Common myeloid progenitor, CD34-positive (primary cell): ENCODE measurements at regions not wholly inside any gene's neighbourhood (a gene's known extent, or its start where the extent isn't known, plus 50 kb on each side); places are given as distances from the start of the nearest gene placed in this dataset.

ENCODE experiments used
- CTCF ChIA-PET: fragments of 350-600 bp; sonication (Branson Sonifier 250); formaldehyde crosslinking; loops from one replicate; lab custom pipeline; 2021; ENCODE audit warnings: antibody characterized with exemption; lab: Charles Lee
- POLR2A ChIA-PET: fragments of 350-600 bp; sonication (Branson Sonifier 250); formaldehyde crosslinking; loops from one replicate; lab custom pipeline; 2021; ENCODE audit warnings: antibody characterized with exemption; lab: Charles Lee
- DNase-seq, 3 donors: peaks; one replicate each; pipeline versions ENCODE4 v3.0.0 to v3.0.0-alpha.2; 2013
- H3K27ac ChIP-seq, 2 experiments: 1 replicate in 1 of 2; 2 replicates in 1 of 2; pipeline ENCODE4 v1.7.0; 2013; ENCODE audit warnings: inconsistent platforms in 2 of 2, low read length in 2 of 2, mild to moderate bottlenecking in 2 of 2, low read depth in 1 of 2, moderate library complexity in 1 of 2; ENCODE audit not compliant: severe bottlenecking in 2 of 2, insufficient read depth in 1 of 2, poor library complexity in 1 of 2
- H3K27me3 ChIP-seq, 5 experiments: replicated peaks in 2 of 5; 1 replicate in 3 of 5; 2 replicates in 2 of 5; pipeline versions ENCODE4 v1.6.1 to v1.7.0; 2013; ENCODE audit warnings: low read length in 4 of 5, mild to moderate bottlenecking in 2 of 5, moderate library complexity in 2 of 5, inconsistent platforms in 1 of 5; ENCODE audit not compliant: insufficient read depth in 5 of 5, control insufficient read depth in 4 of 5
- H3K36me3 ChIP-seq, 4 experiments: 1 replicate in 2 of 4; 2 replicates in 2 of 4; pipeline versions ENCODE4 v1.6.1 to v1.7.0; 2013; ENCODE audit warnings: low read length in 3 of 4, control low read depth in 1 of 4, mild to moderate bottlenecking in 1 of 4; ENCODE audit not compliant: control insufficient read depth in 4 of 4, insufficient read depth in 4 of 4
- H3K4me1 ChIP-seq, 4 experiments: 1 replicate in 3 of 4; 2 replicates in 1 of 4; pipeline versions ENCODE4 v1.6.1 to v1.7.1; 2013; ENCODE audit warnings: low read length in 3 of 4, mild to moderate bottlenecking in 3 of 4, control low read depth in 1 of 4, inconsistent platforms in 1 of 4, moderate library complexity in 1 of 4; ENCODE audit not compliant: control insufficient read depth in 4 of 4, insufficient read depth in 4 of 4; ENCODE audit errors: control extremely low read depth in 1 of 4
- H3K4me3 ChIP-seq, 7 experiments: 1 replicate in 4 of 7; 2 replicates in 3 of 7; pipeline versions ENCODE4 v1.5.1 to v1.7.0; 2013; ENCODE audit warnings: mild to moderate bottlenecking in 7 of 7, low read length in 6 of 7, moderate library complexity in 6 of 7, inconsistent platforms in 2 of 7, low read depth in 2 of 7, control low read depth in 1 of 7; ENCODE audit not compliant: insufficient read depth in 4 of 7, control insufficient read depth in 1 of 7; ENCODE audit errors: extremely low read depth in 1 of 7
- H3K9me3 ChIP-seq, 5 experiments: 1 replicate in 4 of 5; 2 replicates in 1 of 5; pipeline versions ENCODE4 v1.6.1 to v1.7.1; 2013; ENCODE audit warnings: low read length in 4 of 5, mild to moderate bottlenecking in 2 of 5, inconsistent platforms in 1 of 5, low read depth in 1 of 5, moderate library complexity in 1 of 5; ENCODE audit not compliant: control insufficient read depth in 4 of 5, insufficient read depth in 2 of 5; ENCODE audit errors: control extremely low read depth in 1 of 5
- WGBS: methylation state at CpG from one replicate; pipeline ENCODE4 v1.1.5; 2013; ENCODE audit not compliant: insufficient coverage; 5-methylcytosine and 5-hydroxymethylcytosine counted together

DNA sequence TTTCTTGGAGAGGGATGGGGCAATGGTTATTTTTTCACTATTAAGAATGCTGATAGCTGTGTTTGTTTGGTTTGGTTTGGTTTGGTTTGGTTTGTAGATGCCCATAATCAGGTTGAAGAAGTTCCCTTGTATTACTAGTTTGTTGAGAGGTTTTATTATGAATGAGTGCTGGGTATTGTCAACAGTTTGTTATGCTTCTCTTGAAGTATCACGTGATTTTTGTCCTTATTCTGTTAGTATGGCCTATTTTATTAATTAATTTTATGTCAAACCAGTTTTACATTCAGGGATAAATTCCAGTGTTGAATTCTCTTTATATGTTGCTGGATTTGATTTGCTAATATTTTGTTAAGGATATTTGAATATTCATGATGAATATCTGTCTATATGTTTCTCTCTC lies 449.8 kb upstream of the NWD2 start:
- WGBS = no CpG with 5 or more reads among the region's 1 CpG
- H3K4me3 ChIP-seq = no peak overlapping the region
- H3K36me3 ChIP-seq = no peaks in the 10 kb centered on the region
- no peak for DNase-seq
- POLR2A ChIA-PET = no interaction called here
- peaks cover 0 to 4% (median 0%) of the 10 kb centered on the region in 5 experiments for H3K9me3 ChIP-seq
- H3K4me1 ChIP-seq = no peaks in the 10 kb centered on the region
- no peak overlapping the region for H3K27ac ChIP-seq
- CTCF ChIA-PET = no interaction called here
- H3K27me3 ChIP-seq = no peaks in the 10 kb centered on the region

DNA sequence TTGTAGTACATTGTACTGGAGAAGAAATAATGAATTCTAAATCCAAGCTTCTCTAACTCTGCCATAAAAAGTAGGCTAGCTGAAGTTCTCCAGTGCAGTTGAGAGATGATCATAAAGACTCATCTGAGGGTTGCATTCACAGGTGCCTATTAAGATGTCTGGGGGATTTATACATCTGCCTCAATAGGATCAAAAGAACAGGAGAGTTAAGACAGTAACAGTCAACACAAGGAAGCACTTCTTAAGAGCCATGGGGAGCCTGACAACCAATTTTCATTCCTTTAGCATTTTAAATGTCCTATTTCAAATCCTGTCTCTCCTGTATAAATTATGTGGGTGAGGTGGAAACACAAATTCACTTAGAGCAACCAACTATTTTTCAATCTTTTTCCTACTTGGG lies 432.4 kb upstream of the NWD2 start:
- no peak overlapping the region for H3K27ac ChIP-seq
- CTCF ChIA-PET = no interaction called here
- DNase-seq = no peak
- H3K36me3 ChIP-seq = no peaks in the 10 kb centered on the region
- H3K27me3 ChIP-seq = no peaks in the 10 kb centered on the region
- H3K4me1 ChIP-seq = no peaks in the 10 kb centered on the region
- POLR2A ChIA-PET = no interaction called here
- no peak overlapping the region for H3K4me3 ChIP-seq
- H3K9me3 ChIP-seq = no peaks in the 10 kb centered on the region

DNA sequence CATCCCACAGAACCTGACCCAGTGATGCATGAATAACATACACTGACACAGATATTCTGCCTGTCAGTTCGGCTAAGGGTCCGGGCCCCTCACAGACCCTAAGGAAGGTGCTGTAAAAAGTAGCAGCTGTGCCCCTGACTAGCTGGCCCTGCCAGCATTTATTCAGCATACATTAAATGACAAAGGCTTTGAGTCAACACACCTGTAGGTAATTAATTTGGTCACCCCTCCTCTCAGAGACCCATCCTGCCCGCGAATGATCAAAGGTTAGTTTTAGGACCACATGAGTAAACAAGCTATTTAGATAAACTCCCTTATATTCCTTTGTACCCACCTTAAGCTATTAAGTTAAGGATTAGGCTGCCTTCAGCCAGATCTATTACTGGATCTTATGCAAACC lies 429.0 kb upstream of the NWD2 start:
- H3K4me3 ChIP-seq = no peak overlapping the region
- H3K27me3 ChIP-seq = no peaks in the 10 kb centered on the region
- H3K27ac ChIP-seq = no peak overlapping the region
- ChIA-PET CTCF (no interaction called here), POLR2A (no interaction called here)
- no peaks in the 10 kb centered on the region for H3K36me3 ChIP-seq
- H3K4me1 ChIP-seq = no peaks in the 10 kb centered on the region
- H3K9me3 ChIP-seq = no peaks in the 10 kb centered on the region
- WGBS = 83% methylated on average over 2 of the region's 4 CpGs
- DNase-seq = no peak

DNA sequence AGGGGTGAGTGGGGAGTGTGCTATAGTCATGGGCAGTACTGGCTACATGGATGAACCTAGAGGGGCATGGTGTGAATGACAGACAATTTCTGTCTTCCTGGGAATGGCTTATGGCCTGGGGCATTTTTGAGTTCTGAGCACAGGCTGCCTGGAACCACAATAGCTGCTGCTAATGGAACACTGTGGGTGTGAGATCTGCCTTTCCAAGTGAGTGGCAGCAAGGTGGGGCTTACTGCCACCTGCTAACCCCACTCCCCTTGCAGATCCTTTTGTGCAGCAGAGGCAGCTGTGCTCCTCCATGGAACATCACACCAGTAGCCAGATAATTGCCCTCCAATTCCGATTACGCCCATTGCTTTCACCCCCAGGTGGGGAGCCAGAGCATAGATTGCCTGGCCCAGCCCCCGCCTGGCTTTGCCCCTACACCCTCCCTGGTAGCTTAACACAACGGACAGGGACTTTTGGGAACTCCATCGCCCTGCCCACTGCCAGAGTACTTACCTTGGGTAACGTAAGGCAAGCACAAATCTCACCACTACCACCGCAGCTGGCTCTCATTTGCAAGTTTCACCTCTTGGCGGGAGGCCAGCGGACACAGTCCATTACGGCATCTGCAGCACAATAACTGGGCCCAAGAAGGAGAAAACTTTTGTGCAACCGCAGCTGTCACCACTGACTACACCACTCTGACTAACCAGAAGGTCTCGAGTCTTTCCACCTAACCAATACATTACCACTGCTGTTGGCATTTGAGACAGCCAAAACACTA lies 421.2 kb upstream of the NWD2 start:
- Histone ChIP-seq H3K36me3 (no peaks in the 10 kb centered on the region), H3K4me1 (no peaks in the 10 kb centered on the region), H3K9me3 (no peaks in the 10 kb centered on the region), H3K4me3 (no peak overlapping the region), H3K27ac (no peak overlapping the region), H3K27me3 (no peaks in the 10 kb centered on the region)
- no peak for DNase-seq
- CTCF ChIA-PET = no interaction called here
- POLR2A ChIA-PET = no interaction called here
- WGBS = 91% methylated on average over 9 of the region's 12 CpGs

DNA sequence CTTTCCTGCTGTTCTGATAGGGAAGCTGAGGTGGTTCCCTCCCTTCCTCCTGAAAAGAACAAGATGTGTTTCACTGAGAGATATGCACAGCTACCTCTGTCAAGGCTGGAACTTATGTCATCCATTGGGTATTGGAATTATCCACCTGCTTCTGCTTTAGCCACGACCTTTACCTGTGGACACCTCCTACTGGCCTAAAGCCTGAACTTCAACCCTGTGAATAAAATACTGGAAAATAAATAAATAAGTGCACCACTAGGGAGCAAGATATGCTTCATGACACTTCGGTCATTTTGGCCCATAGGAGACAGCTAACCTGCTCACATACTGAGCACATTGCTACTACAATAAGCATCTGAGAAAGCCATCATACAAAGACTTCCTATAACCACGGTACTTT lies 419.9 kb upstream of the NWD2 start:
- ChIA-PET CTCF (no interaction called here), POLR2A (no interaction called here)
- Histone ChIP-seq H3K27ac (no peak overlapping the region), H3K4me3 (no peak overlapping the region), H3K9me3 (no peaks in the 10 kb centered on the region), H3K27me3 (no peaks in the 10 kb centered on the region), H3K4me1 (no peaks in the 10 kb centered on the region), H3K36me3 (no peaks in the 10 kb centered on the region)
- DNase-seq = no peak
- WGBS = no CpG with 5 or more reads among the region's 3 CpGs

DNA sequence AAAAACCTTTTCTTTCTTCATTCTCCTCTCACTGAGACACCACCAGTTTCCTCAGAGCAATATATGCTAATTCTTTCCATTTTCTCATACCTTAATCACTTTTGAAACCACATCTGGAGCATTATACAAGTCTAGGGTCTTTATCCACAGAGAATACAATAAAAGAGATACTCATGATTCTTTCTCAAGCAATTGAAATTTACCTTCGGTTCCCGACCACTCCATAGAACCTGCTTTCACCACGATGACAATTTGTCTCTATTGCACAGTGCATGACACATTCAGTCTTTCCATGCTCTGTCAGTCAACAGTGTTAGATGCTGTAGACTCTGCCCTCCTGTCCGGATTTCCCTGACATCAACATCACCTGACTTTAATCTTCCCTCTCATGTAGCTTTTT lies 409.3 kb upstream of the NWD2 start:
- DNase-seq = no peak
- CTCF ChIA-PET = interaction anchor here (1.0 kb wide), 1 partner anchor 22 kb away, joined by 3 read pairs; no protein-coding TSS in a partner anchor
- H3K36me3 ChIP-seq = no peaks in the 10 kb centered on the region
- 73% methylated on average over 4 of the region's 4 CpGs for WGBS
- POLR2A ChIA-PET = no interaction called here
- H3K9me3 ChIP-seq = no peaks in the 10 kb centered on the region
- no peaks in the 10 kb centered on the region for H3K27me3 ChIP-seq
- H3K27ac ChIP-seq = no peak overlapping the region
- H3K4me1 ChIP-seq = no peaks in the 10 kb centered on the region
- H3K4me3 ChIP-seq = no peak overlapping the region

DNA sequence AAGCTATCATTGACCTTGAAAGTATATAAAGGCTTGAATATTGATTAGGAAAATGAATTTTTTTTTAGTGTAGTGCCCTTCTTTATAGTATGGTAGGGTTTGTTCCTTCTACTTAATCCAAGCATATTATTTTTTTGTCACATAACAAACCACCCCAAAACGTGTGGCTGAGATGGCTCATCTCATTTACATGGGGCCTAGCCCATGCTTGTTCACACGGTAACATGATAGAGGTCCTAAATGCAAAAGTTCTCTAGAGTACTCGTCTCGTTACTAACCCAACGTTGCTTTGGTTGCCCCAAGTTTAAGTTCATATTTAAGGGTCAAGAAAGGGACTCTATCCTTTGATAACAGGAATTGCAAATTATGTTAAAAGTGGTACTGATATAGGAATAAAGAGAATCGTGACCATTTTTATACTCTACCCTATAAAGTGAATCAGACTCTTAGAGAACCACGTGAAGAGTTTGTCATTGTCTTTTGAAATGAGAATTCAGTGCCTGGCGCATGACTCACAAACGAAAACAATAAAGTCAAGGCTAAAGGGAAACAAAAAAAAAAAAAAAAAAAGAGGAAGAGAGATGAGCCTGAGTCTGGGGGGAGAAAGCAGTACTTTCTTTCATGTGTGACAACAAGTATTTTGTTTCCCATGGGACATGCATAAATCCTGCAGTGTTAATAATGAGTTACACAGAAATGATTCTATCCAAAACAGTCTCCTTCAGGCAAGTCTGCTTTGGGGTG lies 402.8 kb upstream of the NWD2 start:
- no peaks in the 10 kb centered on the region for H3K36me3 ChIP-seq
- no peaks in the 10 kb centered on the region for H3K4me1 ChIP-seq
- H3K4me3 ChIP-seq = no peak overlapping the region
- DNase-seq = no peak
- no peak overlapping the region for H3K27ac ChIP-seq
- ChIA-PET CTCF (no interaction called here), POLR2A (no interaction called here)
- WGBS = 93% methylated on average over 7 of the region's 9 CpGs
- H3K27me3 ChIP-seq = no peaks in the 10 kb centered on the region
- no peaks in the 10 kb centered on the region for H3K9me3 ChIP-seq
